Body of pancreas (tissue), 4 donors: ENCODE measurements at regions not wholly inside any gene's neighbourhood (a gene's known extent, or its start where the extent isn't known, plus 50 kb on each side); places are given as distances from the start of the nearest gene placed in this dataset.

Experiments
- POLR2A ChIP-seq, 3 donors: fragments of 450-650 bp; IDR thresholded peaks; one replicate each; pipeline ENCODE4 v1.6.1; 2016; ENCODE audit warnings: antibody characterized with exemption in 3 of 3, mild to moderate bottlenecking in 2 of 3
- TF ChIP-seq, protein P1 (sequence below), 7 experiments: fragments of 450-650 bp in 4 of 7; fragments of 200-600 bp in 3 of 7; sonication (generic) in 3 of 7; IDR thresholded peaks; one replicate each; pipeline ENCODE4 v1.5.1; 2016 to 2019; ENCODE audit warnings: antibody characterized with exemption in 7 of 7

GRCh38 chr3:77816366-77816765 is 776.5 kb downstream of the ROBO2 start:
- TF ChIP-seq, protein P1, sequence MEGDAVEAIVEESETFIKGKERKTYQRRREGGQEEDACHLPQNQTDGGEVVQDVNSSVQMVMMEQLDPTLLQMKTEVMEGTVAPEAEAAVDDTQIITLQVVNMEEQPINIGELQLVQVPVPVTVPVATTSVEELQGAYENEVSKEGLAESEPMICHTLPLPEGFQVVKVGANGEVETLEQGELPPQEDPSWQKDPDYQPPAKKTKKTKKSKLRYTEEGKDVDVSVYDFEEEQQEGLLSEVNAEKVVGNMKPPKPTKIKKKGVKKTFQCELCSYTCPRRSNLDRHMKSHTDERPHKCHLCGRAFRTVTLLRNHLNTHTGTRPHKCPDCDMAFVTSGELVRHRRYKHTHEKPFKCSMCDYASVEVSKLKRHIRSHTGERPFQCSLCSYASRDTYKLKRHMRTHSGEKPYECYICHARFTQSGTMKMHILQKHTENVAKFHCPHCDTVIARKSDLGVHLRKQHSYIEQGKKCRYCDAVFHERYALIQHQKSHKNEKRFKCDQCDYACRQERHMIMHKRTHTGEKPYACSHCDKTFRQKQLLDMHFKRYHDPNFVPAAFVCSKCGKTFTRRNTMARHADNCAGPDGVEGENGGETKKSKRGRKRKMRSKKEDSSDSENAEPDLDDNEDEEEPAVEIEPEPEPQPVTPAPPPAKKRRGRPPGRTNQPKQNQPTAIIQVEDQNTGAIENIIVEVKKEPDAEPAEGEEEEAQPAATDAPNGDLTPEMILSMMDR (IDR thresholded peaks at IDR 0.05): no peak
- no peak for TF ChIP-seq POLR2A (IDR thresholded peaks at IDR 0.05)
